Endothelial cell of umbilical vein (primary cell): ENCODE measurements at regions not wholly inside any gene's neighbourhood (a gene's known extent, or its start where the extent isn't known, plus 50 kb on each side); places are given as distances from the start of the nearest gene placed in this dataset.

Experiments
- EZH2 ChIP-seq: IDR thresholded peaks from 2 replicates; pipeline ENCODE4 v1.6.1; 2012; ENCODE audit warnings: borderline replicate concordance, low read depth, mild to moderate bottlenecking, moderate library complexity, low read length, inconsistent platforms; ENCODE audit not compliant: severe bottlenecking
- GATA2 ChIP-seq: IDR thresholded peaks from 2 replicates; pipeline ENCODE4 v1.7.0; 2011; ENCODE audit warnings: low read depth, mild to moderate bottlenecking, moderate library complexity, mixed read lengths, low read length; ENCODE audit not compliant: insufficient read length, insufficient read depth
- POLR2A ChIP-seq: IDR thresholded peaks from 2 replicates; pipeline ENCODE4 v1.6.1; 2012; ENCODE audit warnings: low read depth, mild to moderate bottlenecking, control low read depth, low read length
- POLR2AphosphoS5 ChIP-seq: IDR thresholded peaks from 2 replicates; pipeline ENCODE4 v1.6.1; 2012; ENCODE audit warnings: low read depth, mild to moderate bottlenecking, control low read depth, low read length, moderate library complexity; ENCODE audit not compliant: insufficient read depth
- TF ChIP-seq, protein P1 (sequence below), 2 donors: IDR thresholded peaks; 1 replicate in 1 of 2; 2 replicates in 1 of 2; pipeline ENCODE4 v1.5.1; 2011; ENCODE audit warnings: low read length in 2 of 2, mild to moderate bottlenecking in 2 of 2, moderate library complexity in 2 of 2, control low read depth in 1 of 2, inconsistent platforms in 1 of 2, low read depth in 1 of 2; ENCODE audit not compliant: insufficient read depth in 1 of 2; ENCODE audit errors: extremely low read depth in 1 of 2
- TF ChIP-seq, protein P2 (sequence below): IDR thresholded peaks from 2 replicates; pipeline ENCODE4 v1.6.1; 2011; ENCODE audit not compliant: insufficient read depth, insufficient read length

DNA sequence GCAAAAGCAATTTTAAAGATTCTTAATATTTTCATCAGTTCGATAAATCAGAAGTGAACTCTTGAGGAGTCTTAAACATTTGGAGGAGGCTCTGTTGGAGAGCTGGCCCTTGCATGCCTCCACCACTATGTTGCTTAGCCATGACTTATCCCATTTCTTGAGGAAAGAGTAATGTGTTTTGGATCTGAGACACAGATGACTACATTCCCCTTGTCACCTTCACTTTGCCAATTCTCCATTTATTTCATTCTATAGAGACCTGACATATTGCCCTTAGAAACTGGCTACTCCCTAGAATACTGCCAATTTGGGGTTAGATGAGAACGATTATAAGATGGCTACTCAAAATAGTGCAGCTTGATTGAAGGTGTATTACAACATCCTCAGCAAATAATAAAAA lies 157.4 kb upstream of the TMEM260 start:
- no peak for TF ChIP-seq EZH2
- TF ChIP-seq POLR2AphosphoS5 = no peak
- TF ChIP-seq, protein P1, sequence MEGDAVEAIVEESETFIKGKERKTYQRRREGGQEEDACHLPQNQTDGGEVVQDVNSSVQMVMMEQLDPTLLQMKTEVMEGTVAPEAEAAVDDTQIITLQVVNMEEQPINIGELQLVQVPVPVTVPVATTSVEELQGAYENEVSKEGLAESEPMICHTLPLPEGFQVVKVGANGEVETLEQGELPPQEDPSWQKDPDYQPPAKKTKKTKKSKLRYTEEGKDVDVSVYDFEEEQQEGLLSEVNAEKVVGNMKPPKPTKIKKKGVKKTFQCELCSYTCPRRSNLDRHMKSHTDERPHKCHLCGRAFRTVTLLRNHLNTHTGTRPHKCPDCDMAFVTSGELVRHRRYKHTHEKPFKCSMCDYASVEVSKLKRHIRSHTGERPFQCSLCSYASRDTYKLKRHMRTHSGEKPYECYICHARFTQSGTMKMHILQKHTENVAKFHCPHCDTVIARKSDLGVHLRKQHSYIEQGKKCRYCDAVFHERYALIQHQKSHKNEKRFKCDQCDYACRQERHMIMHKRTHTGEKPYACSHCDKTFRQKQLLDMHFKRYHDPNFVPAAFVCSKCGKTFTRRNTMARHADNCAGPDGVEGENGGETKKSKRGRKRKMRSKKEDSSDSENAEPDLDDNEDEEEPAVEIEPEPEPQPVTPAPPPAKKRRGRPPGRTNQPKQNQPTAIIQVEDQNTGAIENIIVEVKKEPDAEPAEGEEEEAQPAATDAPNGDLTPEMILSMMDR (IDR thresholded peaks at IDR 0.05; ENCODE audit: extremely low read depth in 1 of 2, insufficient read depth in 1 of 2, low read depth in 1 of 2, low read length in 2 of 2) = no peak
- TF ChIP-seq, protein P2, sequence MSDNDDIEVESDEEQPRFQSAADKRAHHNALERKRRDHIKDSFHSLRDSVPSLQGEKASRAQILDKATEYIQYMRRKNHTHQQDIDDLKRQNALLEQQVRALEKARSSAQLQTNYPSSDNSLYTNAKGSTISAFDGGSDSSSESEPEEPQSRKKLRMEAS = no peak
- no peak for TF ChIP-seq POLR2A
- TF ChIP-seq GATA2 = no peak
